Glutamatergic neuron (in vitro differentiated cells): ENCODE measurements at regions not wholly inside any gene's neighbourhood (a gene's known extent, or its start where the extent isn't known, plus 50 kb on each side); places are given as distances from the start of the nearest gene placed in this dataset.
"Not testable (repeated sequence)": the region's sequence is repeated elsewhere in the genome, so short reads cannot be mapped to it uniquely, and the experiment has no call there.

Experiments
- DNase-seq: peaks from one replicate; pipeline ENCODE4 v3.0.0; 2022
- H3K27ac Mint-ChIP-seq: one replicate; pipeline ENCODE4 v1.8.0; 2020; ENCODE audit warnings: mild to moderate bottlenecking, mixed read lengths, inconsistent platforms; ENCODE audit not compliant: unreplicated experiment
- H3K27me3 Mint-ChIP-seq: one replicate; pipeline ENCODE4 v1.8.0; 2020; ENCODE audit warnings: mild to moderate bottlenecking, moderate library complexity, mixed read lengths, inconsistent platforms; ENCODE audit not compliant: unreplicated experiment
- H3K36me3 Mint-ChIP-seq: one replicate; pipeline ENCODE4 v1.8.0; 2020; ENCODE audit warnings: mild to moderate bottlenecking, mixed read lengths, inconsistent platforms; ENCODE audit not compliant: unreplicated experiment
- H3K4me1 Mint-ChIP-seq: one replicate; pipeline ENCODE4 v1.8.0; 2020; ENCODE audit warnings: mild to moderate bottlenecking, low read depth, mixed read lengths, inconsistent platforms; ENCODE audit not compliant: unreplicated experiment
- H3K4me3 Mint-ChIP-seq: one replicate; pipeline ENCODE4 v1.8.0; 2020; ENCODE audit warnings: mild to moderate bottlenecking, mixed read lengths, inconsistent platforms; ENCODE audit not compliant: unreplicated experiment
- H3K9me3 Mint-ChIP-seq: one replicate; pipeline ENCODE4 v1.8.0; 2020; ENCODE audit warnings: mild to moderate bottlenecking, moderate library complexity, mixed read lengths, inconsistent platforms; ENCODE audit not compliant: unreplicated experiment
- CTCF ChIP-seq: fragments of 200-600 bp; sonication (generic); IDR thresholded peaks from one replicate; pipeline ENCODE4 v1.5.0; 2021; ENCODE audit not compliant: partially characterized antibody, unreplicated experiment

GRCh38 chr4:187393531-187394344, 601.8 kb upstream of the ZFP42 start:
- no peaks in the 10 kb centered on the region for H3K4me1 Mint-ChIP-seq
- H3K4me3 Mint-ChIP-seq = no peak overlapping the region
- no peak overlapping the region for H3K27ac Mint-ChIP-seq
- H3K36me3 Mint-ChIP-seq = no peaks in the 10 kb centered on the region
- TF ChIP-seq CTCF = no peak
- H3K27me3 Mint-ChIP-seq = no peaks in the 10 kb centered on the region
- no peaks in the 10 kb centered on the region for H3K9me3 Mint-ChIP-seq
- DNase-seq = no peak

- Mint-ChIP-seq H3K27me3 (peaks cover 1% of the 10 kb centered on the region), H3K4me1 (no peaks in the 10 kb centered on the region), H3K27ac (no peak overlapping the region), H3K36me3 (no peaks in the 10 kb centered on the region), H3K4me3 (no peak overlapping the region), H3K9me3 (no peaks in the 10 kb centered on the region)
- no peak for TF ChIP-seq CTCF
- no peak for DNase-seq
Observed at GRCh38 chr4:187396106-187396505, 599.5 kb upstream of the ZFP42 start.

GRCh38 chr4:187408447-187408846, 587.1 kb upstream of the ZFP42 start:
- not testable (repeated sequence) for H3K4me1 Mint-ChIP-seq, DNase-seq, H3K9me3 Mint-ChIP-seq, H3K27ac Mint-ChIP-seq, H3K27me3 Mint-ChIP-seq, H3K4me3 Mint-ChIP-seq
- H3K36me3 Mint-ChIP-seq = peaks cover 18% of the 10 kb centered on the region

GRCh38 chr4:187413564-187414358, 581.8 kb upstream of the ZFP42 start:
- no peaks in the 10 kb centered on the region for H3K27me3 Mint-ChIP-seq
- no peak for TF ChIP-seq CTCF
- no peaks in the 10 kb centered on the region for H3K36me3 Mint-ChIP-seq
- no peak overlapping the region for H3K27ac Mint-ChIP-seq
- no peaks in the 10 kb centered on the region for H3K9me3 Mint-ChIP-seq
- DNase-seq = no peak
- no peak overlapping the region for H3K4me3 Mint-ChIP-seq
- H3K4me1 Mint-ChIP-seq = no peaks in the 10 kb centered on the region

GRCh38 chr4:187414716-187415115, 580.9 kb upstream of the ZFP42 start:
- TF ChIP-seq CTCF = no peak

More at GRCh38 chr4:187414716-187415115, 580.9 kb upstream of the ZFP42 start:
- Mint-ChIP-seq H3K4me3 (no peak overlapping the region), H3K36me3 (no peaks in the 10 kb centered on the region), H3K9me3 (no peaks in the 10 kb centered on the region), H3K27me3 (no peaks in the 10 kb centered on the region), H3K4me1 (no peaks in the 10 kb centered on the region), H3K27ac (no peak overlapping the region)
- no peak for DNase-seq
